ENCODE measurements at regions not wholly inside any gene's neighbourhood (a gene's known extent, or its start where the extent isn't known, plus 50 kb on each side); places are given as distances from the start of the nearest gene placed in this dataset.

- H3K4me2 ChIP-seq: no peak overlapping the region
- no peak for DNase-seq
- peaks cover 25% of the 10 kb centered on the region for H3K27me3 ChIP-seq (ENCODE audit: insufficient read depth, low read depth)
- peaks cover 8% of the 10 kb centered on the region; the same call in 1 of the 2 replicates for H3K4me1 ChIP-seq (replicated peaks; ENCODE audit: insufficient read depth)
- H3F3A ChIP-seq (ENCODE audit: insufficient read depth, low read depth): no peaks in the 10 kb centered on the region; the same call in 1 of the 2 replicates
- no peaks in the 10 kb centered on the region for H3K9me3 ChIP-seq (ENCODE audit: insufficient read depth, low read depth)
- POLR2A ChIA-PET (ENCODE audit: unreplicated experiment): interaction anchor here (0.6 kb wide), 1 partner anchor 40 kb away, joined by 3 read pairs; no protein-coding TSS in a partner anchor
- TF ChIP-seq EZH2 (IDR thresholded peaks at IDR 0.05; ENCODE audit: low read depth) (no peak), CTCF (conservative IDR thresholded peaks at IDR 0.05) (no peak)
- no peaks in the 10 kb centered on the region for H3K9me2 ChIP-seq (ENCODE audit: insufficient read depth)
- 0 out of 2 replicates have a peak, but pooled peaks cover 3% of the 10 kb centered on the region for H4K20me1 ChIP-seq (ENCODE audit: insufficient read depth)
- no peak overlapping the region for H2AFZ ChIP-seq
- no peaks in the 10 kb centered on the region for H3K79me2 ChIP-seq (ENCODE audit: low read depth)
- no peak overlapping the region for H3K27ac ChIP-seq
- BruUV-seq (replicated peaks): no TSS peak
- H3K36me3 ChIP-seq (ENCODE audit: low read depth): no peaks in the 10 kb centered on the region
- intact Hi-C loops (cut with micrococcal nuclease; ENCODE audit: unreplicated experiment): no loop called here
- no peak overlapping the region for H3K4me3 ChIP-seq
- CTCF ChIA-PET: interaction anchor here (0.7 kb wide), 1 partner anchor 32 kb away, joined by 10 read pairs; no protein-coding TSS in a partner anchor
Observed at GRCh38 chr3:124563376-124563775, 166.9 kb upstream of the UMPS start.

GRCh38 chr3:124565013-124565412, 165.2 kb upstream of the UMPS start:
- DNase-seq: peak; percentile 41 to 78

GRCh38 chr3:124565551-124565950, 164.7 kb upstream of the UMPS start:
- ChIA-PET CTCF (interaction anchor here (0.6 to 2.0 kb wide), 5 partner anchors 18 to 194 kb away, joined by 3 to 17 read pairs (median 4); no protein-coding TSS in a partner anchor), POLR2A (ENCODE audit: unreplicated experiment) (no interaction called here)
- Histone ChIP-seq H3K27ac (no peak overlapping the region), H4K20me1 (ENCODE audit: insufficient read depth) (0 out of 2 replicates have a peak, but pooled peaks cover 3% of the 10 kb centered on the region), H2AFZ (no peak overlapping the region), H3K9me3 (ENCODE audit: insufficient read depth, low read depth) (no peaks in the 10 kb centered on the region), H3K4me2 (no peak overlapping the region), H3F3A (ENCODE audit: insufficient read depth, low read depth) (no peaks in the 10 kb centered on the region), H3K9me2 (ENCODE audit: insufficient read depth) (no peaks in the 10 kb centered on the region), H3K4me3 (no peak overlapping the region), H3K36me3 (ENCODE audit: low read depth) (no peaks in the 10 kb centered on the region), H3K4me1 (replicated peaks; ENCODE audit: insufficient read depth) (no peaks in the 10 kb centered on the region), H3K27me3 (ENCODE audit: insufficient read depth, low read depth) (peaks cover 22% of the 10 kb centered on the region), H3K79me2 (ENCODE audit: low read depth) (no peaks in the 10 kb centered on the region)
- no TSS peak for BruUV-seq (replicated peaks)
- DNase-seq: no peak
- intact Hi-C loops (cut with micrococcal nuclease; ENCODE audit: unreplicated experiment): loop anchor here (1.0 to 5.0 kb wide), 6 partner anchors 35 to 422 kb away; no protein-coding TSS in a partner anchor
- TF ChIP-seq EZH2 (IDR thresholded peaks at IDR 0.05; ENCODE audit: low read depth): no peak
- TF ChIP-seq CTCF (conservative IDR thresholded peaks at IDR 0.05): no peak

More at GRCh38 chr3:124565013-124565412, 165.2 kb upstream of the UMPS start:
- H4K20me1 ChIP-seq (ENCODE audit: insufficient read depth): 0 out of 2 replicates have a peak, but pooled peaks cover 3% of the 10 kb centered on the region
- BruUV-seq (replicated peaks): no TSS peak
- no peak overlapping the region for H3K4me2 ChIP-seq
- H3F3A ChIP-seq (ENCODE audit: insufficient read depth, low read depth): no peaks in the 10 kb centered on the region
- no peaks in the 10 kb centered on the region for H3K4me1 ChIP-seq (replicated peaks; ENCODE audit: insufficient read depth)
- POLR2A ChIA-PET (ENCODE audit: unreplicated experiment): no interaction called here
- peak; percentile 95 for TF ChIP-seq CTCF (conservative IDR thresholded peaks at IDR 0.05)
- no peak for TF ChIP-seq EZH2 (IDR thresholded peaks at IDR 0.05; ENCODE audit: low read depth)
- intact Hi-C loops (cut with micrococcal nuclease; ENCODE audit: unreplicated experiment): loop anchor here (1.0 to 5.0 kb wide), 6 partner anchors 36 to 422 kb away; no protein-coding TSS in a partner anchor
- H2AFZ ChIP-seq: no peak overlapping the region
- H3K79me2 ChIP-seq (ENCODE audit: low read depth): no peaks in the 10 kb centered on the region
- CTCF ChIA-PET: interaction anchor here (2.0 kb wide), 1 partner anchor 124 kb away, joined by 17 read pairs; no protein-coding TSS in a partner anchor
- no peaks in the 10 kb centered on the region for H3K9me2 ChIP-seq (ENCODE audit: insufficient read depth)
- H3K4me3 ChIP-seq: no peak overlapping the region
- peaks cover 25% of the 10 kb centered on the region for H3K27me3 ChIP-seq (ENCODE audit: insufficient read depth, low read depth)
- H3K9me3 ChIP-seq (ENCODE audit: insufficient read depth, low read depth): no peaks in the 10 kb centered on the region
- no peak overlapping the region for H3K27ac ChIP-seq
- H3K36me3 ChIP-seq (ENCODE audit: low read depth): no peaks in the 10 kb centered on the region
